ENCODE measurements at regions not wholly inside any gene's neighbourhood (a gene's known extent, or its start where the extent isn't known, plus 50 kb on each side); places are given as distances from the start of the nearest gene placed in this dataset.

DNA sequence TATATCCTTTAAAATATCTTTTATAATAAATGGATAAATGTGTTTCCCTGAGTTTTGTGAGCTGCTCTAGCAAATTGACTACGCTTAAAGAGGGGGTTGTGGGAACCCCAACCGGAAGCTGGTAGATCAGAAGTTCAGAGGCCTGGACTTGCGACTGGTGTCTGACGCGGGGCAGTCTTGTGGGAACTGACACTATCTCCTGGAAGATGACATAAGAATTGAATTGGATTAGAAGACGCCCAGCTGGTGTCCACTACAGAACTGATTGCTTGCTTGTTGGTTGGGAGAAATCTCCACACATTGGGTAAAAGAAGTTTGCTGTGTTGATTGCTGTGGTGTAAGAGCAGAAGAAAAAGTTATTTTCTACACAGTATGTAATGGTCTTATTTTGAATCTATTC, 51.1 kb upstream of the AHR start:
- ATAC-seq: no peak
- ChIA-PET CTCF (no interaction called here), POLR2A (no interaction called here)

DNA sequence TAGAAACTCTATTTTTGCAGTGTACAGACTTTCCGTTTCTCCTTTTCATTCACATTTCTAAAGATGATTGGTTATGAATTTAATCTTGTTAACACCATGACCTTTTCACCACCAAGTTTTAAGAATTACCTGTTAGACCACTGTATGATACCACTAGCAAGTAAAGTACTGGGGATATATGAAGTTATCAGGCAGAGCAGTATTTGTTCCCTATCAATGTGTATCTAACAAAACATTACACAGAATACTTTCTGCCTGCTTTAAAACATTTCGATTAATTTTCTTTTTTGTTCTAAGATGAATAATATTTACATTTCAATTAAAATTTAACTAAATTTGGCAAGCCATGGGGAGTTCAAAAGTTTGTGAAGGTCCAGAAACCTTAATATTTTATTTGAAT, 49.9 kb upstream of the AHR start:
- H3K4me1 ChIP-seq (ENCODE audit: control insufficient read depth in 2 of 2, insufficient read depth in 2 of 2, low read length in 2 of 2): no peaks in the 10 kb centered on the region
- Mint-ChIP-seq H3K9me3 (peaks cover 0 to 9% (median 1%) of the 10 kb centered on the region in 11 donors), H3K4me3 (no peak overlapping the region), H3K27ac (no peak overlapping the region), H3K36me3 (peaks cover 0 to 7% (median 0%) of the 10 kb centered on the region in 5 donors), H3K27me3 (no peaks in the 10 kb centered on the region), H3K4me1 (peaks cover 0 to 6% (median 0%) of the 10 kb centered on the region in 7 donors)
- H3K9me3 ChIP-seq (ENCODE audit: control insufficient read depth in 2 of 3, low read length in 3 of 3): no peaks in the 10 kb centered on the region
- H3K4me3 ChIP-seq (ENCODE audit: low read length): no peak overlapping the region
- H3K27ac ChIP-seq (ENCODE audit: low read depth, low read length): no peak overlapping the region
- ChIA-PET CTCF (no interaction called here), POLR2A (no interaction called here)
- no peaks in the 10 kb centered on the region for H3K36me3 ChIP-seq (ENCODE audit: control insufficient read depth in 2 of 3, insufficient read depth in 3 of 3, low read length in 3 of 3)
- DNase-seq (no peak), ATAC-seq (no peak)
- H3K27me3 ChIP-seq (ENCODE audit: control insufficient read depth in 2 of 2, insufficient read depth in 2 of 2, low read length in 2 of 2): no peaks in the 10 kb centered on the region
- intact Hi-C loops (cut with micrococcal nuclease): no loop called here

More for the DNA sequence above, 51.1 kb upstream of the AHR start:
- H3K9me3 ChIP-seq (ENCODE audit: control insufficient read depth in 2 of 3, low read length in 3 of 3): no peaks in the 10 kb centered on the region
- H3K4me1 ChIP-seq (ENCODE audit: control insufficient read depth in 2 of 2, insufficient read depth in 2 of 2, low read length in 2 of 2): no peaks in the 10 kb centered on the region
- H3K27ac Mint-ChIP-seq: no peak overlapping the region
- H3K36me3 ChIP-seq (ENCODE audit: control insufficient read depth in 2 of 3, insufficient read depth in 3 of 3, low read length in 3 of 3): no peaks in the 10 kb centered on the region
- no peak overlapping the region for H3K27ac ChIP-seq (ENCODE audit: low read depth, low read length)
- no peaks in the 10 kb centered on the region for H3K27me3 Mint-ChIP-seq
- no peak overlapping the region for H3K4me3 ChIP-seq (ENCODE audit: low read length)
- peaks cover 0 to 6% (median 0%) of the 10 kb centered on the region in 7 donors for H3K4me1 Mint-ChIP-seq
- H3K36me3 Mint-ChIP-seq: peaks cover 0 to 6% (median 0%) of the 10 kb centered on the region in 5 donors
- no peak overlapping the region for H3K4me3 Mint-ChIP-seq
- H3K9me3 Mint-ChIP-seq: peaks cover 0 to 5% (median 0%) of the 10 kb centered on the region in 11 donors
- DNase-seq: no peak
- intact Hi-C loops (cut with micrococcal nuclease): no loop called here
- H3K27me3 ChIP-seq (ENCODE audit: control insufficient read depth in 2 of 2, insufficient read depth in 2 of 2, low read length in 2 of 2): no peaks in the 10 kb centered on the region
